ENCODE measurements at regions not wholly inside any gene's neighbourhood (a gene's known extent, or its start where the extent isn't known, plus 50 kb on each side); places are given as distances from the start of the nearest gene placed in this dataset.
"Not testable (repeated sequence)": the region's sequence is repeated elsewhere in the genome, so short reads cannot be mapped to it uniquely, and the experiment has no call there.

DNA sequence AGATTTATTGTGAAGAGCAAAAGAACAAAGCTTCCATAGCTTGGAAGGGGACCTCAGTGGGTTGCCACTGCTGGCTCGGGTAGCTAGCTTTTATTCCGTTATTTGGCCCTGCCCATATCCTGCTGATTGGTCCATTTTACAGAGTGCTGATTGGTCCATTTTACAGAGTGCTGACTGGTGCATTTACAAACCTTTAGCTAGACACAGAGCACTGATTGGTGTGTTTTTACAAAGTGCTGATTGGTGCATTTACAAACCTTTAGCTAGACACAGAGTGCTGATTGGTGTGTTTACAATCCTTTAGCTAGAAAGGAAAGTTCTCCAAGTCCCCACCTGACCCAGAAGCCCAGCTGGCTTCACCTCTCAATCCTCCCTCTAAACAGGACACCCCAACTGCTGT, 91.6 kb downstream of the EBLN2 start:
- TF ChIP-seq POLR2A, POLR2AphosphoS5, EP300 (IDR thresholded peaks at IDR 0.05): not testable (repeated sequence)
- TF ChIP-seq, protein P1, sequence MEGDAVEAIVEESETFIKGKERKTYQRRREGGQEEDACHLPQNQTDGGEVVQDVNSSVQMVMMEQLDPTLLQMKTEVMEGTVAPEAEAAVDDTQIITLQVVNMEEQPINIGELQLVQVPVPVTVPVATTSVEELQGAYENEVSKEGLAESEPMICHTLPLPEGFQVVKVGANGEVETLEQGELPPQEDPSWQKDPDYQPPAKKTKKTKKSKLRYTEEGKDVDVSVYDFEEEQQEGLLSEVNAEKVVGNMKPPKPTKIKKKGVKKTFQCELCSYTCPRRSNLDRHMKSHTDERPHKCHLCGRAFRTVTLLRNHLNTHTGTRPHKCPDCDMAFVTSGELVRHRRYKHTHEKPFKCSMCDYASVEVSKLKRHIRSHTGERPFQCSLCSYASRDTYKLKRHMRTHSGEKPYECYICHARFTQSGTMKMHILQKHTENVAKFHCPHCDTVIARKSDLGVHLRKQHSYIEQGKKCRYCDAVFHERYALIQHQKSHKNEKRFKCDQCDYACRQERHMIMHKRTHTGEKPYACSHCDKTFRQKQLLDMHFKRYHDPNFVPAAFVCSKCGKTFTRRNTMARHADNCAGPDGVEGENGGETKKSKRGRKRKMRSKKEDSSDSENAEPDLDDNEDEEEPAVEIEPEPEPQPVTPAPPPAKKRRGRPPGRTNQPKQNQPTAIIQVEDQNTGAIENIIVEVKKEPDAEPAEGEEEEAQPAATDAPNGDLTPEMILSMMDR (IDR thresholded peaks at IDR 0.05) = not testable (repeated sequence)
